ENCODE measurements at regions not wholly inside any gene's neighbourhood (a gene's known extent, or its start where the extent isn't known, plus 50 kb on each side); places are given as distances from the start of the nearest gene placed in this dataset.

DNA sequence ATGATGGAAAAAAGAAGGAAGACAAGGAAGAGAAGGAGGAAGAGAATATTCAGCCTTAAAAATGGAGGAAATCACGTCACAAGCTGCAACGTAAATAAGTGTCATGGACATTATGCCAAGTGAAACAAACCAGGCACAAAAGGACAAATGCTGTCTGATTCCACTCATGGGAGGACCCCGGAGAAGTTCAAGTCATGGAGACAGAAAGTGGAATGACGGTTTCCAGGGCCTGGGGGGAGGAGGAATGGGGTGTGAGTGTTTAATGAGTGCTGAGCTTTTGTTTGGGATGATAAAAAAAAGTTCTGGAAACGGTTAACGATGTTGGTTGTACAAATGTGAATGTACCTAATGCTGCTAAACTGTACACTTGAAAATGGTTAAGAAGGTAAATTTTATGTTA, 439.5 kb downstream of the GADD45G start:
- TF ChIP-seq GATA3 (IDR thresholded peaks at IDR 0.05; ENCODE audit: low read depth, low read length) (no peak), GATA2 (IDR thresholded peaks at IDR 0.05; ENCODE audit: low read depth, low read length) (no peak)

Data from SH-SY5Y (cell line).